GM21381 (cell line): ENCODE measurements at regions not wholly inside any gene's neighbourhood (a gene's known extent, or its start where the extent isn't known, plus 50 kb on each side); places are given as distances from the start of the nearest gene placed in this dataset.
A peak's percentile ranks its signal among the peaks of the same experiment; 100 is the strongest.
"Not testable (repeated sequence)": the region's sequence is repeated elsewhere in the genome, so short reads cannot be mapped to it uniquely, and the experiment has no call there.

Experiments
- ATAC-seq: cut with Tn5 transposase; IDR thresholded peaks from one replicate; pipeline ENCODE4 v1.9.1; 2021; ENCODE audit warnings: mild to moderate bottlenecking, moderate library complexity; ENCODE audit not compliant: unreplicated experiment

- no peak for ATAC-seq
Measured at GRCh38 chr12:13924286-13924685, 57.1 kb downstream of the GRIN2B start.

- no peak for ATAC-seq
Measured at GRCh38 chr12:13918897-13919296, 62.5 kb downstream of the GRIN2B start.

- no peak for ATAC-seq
Measured at GRCh38 chr12:13915096-13915495, 66.3 kb downstream of the GRIN2B start.

- no peak for ATAC-seq
Measured at GRCh38 chr12:13913371-13913770, 68.0 kb downstream of the GRIN2B start.

- ATAC-seq: no peak
Measured at GRCh38 chr12:13911756-13912554, 69.4 kb downstream of the GRIN2B start.

GRCh38 chr12:13905794-13906193, 75.6 kb downstream of the GRIN2B start:
- ATAC-seq: no peak

GRCh38 chr12:13900718-13901117, 80.7 kb downstream of the GRIN2B start:
- no peak for ATAC-seq

GRCh38 chr12:13898387-13898786, 83.0 kb downstream of the GRIN2B start:
- ATAC-seq: not testable (repeated sequence)

- ATAC-seq: no peak
Measured at GRCh38 chr12:13897811-13898210, 83.6 kb downstream of the GRIN2B start.

GRCh38 chr12:13896063-13896626, 85.3 kb downstream of the GRIN2B start:
- ATAC-seq: no peak

GRCh38 chr12:13891902-13892301, 89.5 kb downstream of the GRIN2B start:
- no peak for ATAC-seq

- no peak for ATAC-seq
Measured at GRCh38 chr12:13890943-13891342, 90.5 kb downstream of the GRIN2B start.

GRCh38 chr12:13887779-13888388, 93.5 kb downstream of the GRIN2B start:
- ATAC-seq: no peak

GRCh38 chr12:13882176-13882575, 99.2 kb downstream of the GRIN2B start:
- ATAC-seq: no peak

GRCh38 chr12:13880613-13881012, 100.8 kb downstream of the GRIN2B start:
- ATAC-seq: no peak

- ATAC-seq: no peak
Measured at GRCh38 chr12:13875744-13876143, 105.7 kb downstream of the GRIN2B start.

- no peak for ATAC-seq
Measured at GRCh38 chr12:13870255-13870654, 111.1 kb downstream of the GRIN2B start.

- ATAC-seq: peak; percentile 96
Measured at GRCh38 chr12:13864081-13864673, 117.2 kb downstream of the GRIN2B start.

- ATAC-seq: no peak
Measured at GRCh38 chr12:13857750-13858149, 123.7 kb downstream of the GRIN2B start.

GRCh38 chr12:13853471-13853870, 127.9 kb downstream of the GRIN2B start:
- ATAC-seq: no peak

- no peak for ATAC-seq
Measured at GRCh38 chr12:13851828-13852227, 129.6 kb downstream of the GRIN2B start.

- no peak for ATAC-seq
Measured at GRCh38 chr12:13849456-13849855, 131.9 kb downstream of the GRIN2B start.
